DMS 273 (cell line): ENCODE measurements at regions not wholly inside any gene's neighbourhood (a gene's known extent, or its start where the extent isn't known, plus 50 kb on each side); places are given as distances from the start of the nearest gene placed in this dataset.
"Not testable (repeated sequence)": the region's sequence is repeated elsewhere in the genome, so short reads cannot be mapped to it uniquely, and the experiment has no call there.

Experiments
- DNase-seq: peaks from one replicate; lab custom pipeline; 2025; ENCODE audit not compliant: unreplicated experiment; lab: John Stamatoyannopoulos, UW

GRCh38 chr10:55943403-55943802 lies 417.7 kb downstream of the ZWINT start:
- DNase-seq, result no peak

DNA sequence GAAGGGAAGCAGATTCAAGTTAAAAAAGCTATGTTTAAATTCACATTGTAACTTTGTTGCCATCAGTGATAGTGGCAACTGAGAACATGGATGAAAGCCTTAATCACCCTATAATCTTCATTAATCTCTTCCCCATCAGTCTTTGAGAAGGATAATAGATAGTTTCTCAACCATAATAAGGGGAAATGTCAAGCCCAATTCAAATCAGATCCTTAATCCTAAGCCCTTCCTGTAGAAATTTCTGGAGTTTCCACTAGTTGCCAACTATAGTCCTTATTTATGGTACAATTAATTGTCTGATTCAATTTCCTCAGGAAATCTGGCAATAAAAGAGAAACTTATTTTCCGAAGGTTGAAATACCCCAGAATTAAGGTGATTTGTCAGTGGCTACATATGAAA lies 431.8 kb downstream of the ZWINT start:
- DNase-seq, result no peak

GRCh38 chr10:55899472-55900147 lies 461.4 kb downstream of the ZWINT start:
- DNase-seq, result not testable (repeated sequence)

DNA sequence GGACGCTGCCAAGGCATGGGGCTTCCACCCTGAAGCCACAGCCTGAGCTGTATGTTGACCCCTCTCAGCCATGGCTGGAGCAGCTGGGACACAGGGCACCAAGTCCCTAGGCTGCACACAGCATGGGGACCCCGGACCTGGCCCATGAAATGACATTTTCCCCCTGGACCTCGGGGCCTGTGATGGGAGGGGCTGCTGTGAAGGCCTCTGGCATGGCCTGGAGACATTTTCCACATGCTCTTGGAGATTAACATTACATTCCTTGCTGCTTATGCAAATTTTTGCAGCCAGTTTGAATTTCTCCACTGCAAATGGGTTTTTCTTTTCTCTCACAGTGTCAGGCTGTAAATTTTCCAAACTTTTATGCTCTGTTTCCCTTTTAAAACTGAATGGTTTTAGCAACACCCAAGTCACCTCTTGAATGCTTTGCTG lies 463.6 kb downstream of the ZWINT start:
- no peak for DNase-seq

DNA sequence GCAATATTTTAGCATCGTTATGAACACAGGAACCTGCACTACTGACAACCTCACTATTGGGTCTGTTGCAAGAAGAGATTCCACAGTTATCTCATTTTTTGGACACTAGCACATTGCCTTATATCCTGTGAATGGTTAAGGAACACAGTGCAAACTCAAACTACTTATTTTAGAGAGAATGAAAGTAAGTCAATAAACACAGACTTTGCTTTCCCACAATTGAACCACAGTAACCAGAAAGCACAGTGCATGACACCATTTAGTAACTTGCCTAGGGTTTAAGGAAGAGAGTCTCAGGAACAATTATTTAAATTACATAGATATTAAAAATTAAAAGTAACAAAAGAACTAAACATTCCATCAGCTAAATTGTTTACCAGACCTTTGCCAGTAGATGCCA lies 468.8 kb downstream of the ZWINT start:
- DNase-seq, result no peak

DNA sequence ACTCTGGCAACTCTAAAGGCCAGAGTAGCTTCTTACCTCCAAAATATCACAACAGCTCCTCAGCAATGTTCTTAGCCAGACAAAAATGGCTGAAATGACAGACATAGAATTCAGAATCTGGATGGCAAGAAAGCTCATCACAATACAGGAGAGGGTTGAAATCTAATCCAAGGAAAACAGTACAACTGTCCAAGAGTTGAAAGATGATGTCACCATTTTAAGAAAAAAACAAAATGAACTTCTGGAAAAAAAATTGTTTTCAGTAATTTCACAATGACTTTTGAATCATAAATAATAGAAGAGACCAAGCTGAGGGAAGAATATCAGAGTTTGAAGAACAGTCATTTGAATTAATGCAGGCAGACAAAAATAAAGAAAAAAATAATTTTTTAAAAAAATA lies 479.5 kb downstream of the ZWINT start:
- DNase-seq, result no peak

DNA sequence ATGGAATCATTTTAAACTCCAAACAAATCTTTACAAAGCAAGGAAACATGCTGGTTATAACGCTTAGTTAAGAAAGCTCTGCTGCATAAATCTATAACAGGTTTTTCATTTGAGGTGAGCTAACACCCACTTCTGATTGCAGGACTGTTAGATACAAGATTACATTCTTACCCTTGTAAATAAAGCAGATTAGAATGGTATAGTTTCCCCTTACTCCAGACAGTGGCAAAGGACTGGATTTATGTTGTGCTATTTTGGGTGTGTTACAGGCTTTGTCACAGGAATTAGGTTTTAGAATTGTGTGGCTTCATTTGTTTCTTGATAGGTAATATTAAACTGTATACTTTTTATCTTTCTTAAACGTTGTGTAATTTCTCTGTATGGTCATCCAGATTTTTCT lies 487.6 kb downstream of the ZWINT start:
- DNase-seq, result no peak

GRCh38 chr10:55870186-55870585 lies 490.9 kb downstream of the ZWINT start:
- no peak for DNase-seq

DNA sequence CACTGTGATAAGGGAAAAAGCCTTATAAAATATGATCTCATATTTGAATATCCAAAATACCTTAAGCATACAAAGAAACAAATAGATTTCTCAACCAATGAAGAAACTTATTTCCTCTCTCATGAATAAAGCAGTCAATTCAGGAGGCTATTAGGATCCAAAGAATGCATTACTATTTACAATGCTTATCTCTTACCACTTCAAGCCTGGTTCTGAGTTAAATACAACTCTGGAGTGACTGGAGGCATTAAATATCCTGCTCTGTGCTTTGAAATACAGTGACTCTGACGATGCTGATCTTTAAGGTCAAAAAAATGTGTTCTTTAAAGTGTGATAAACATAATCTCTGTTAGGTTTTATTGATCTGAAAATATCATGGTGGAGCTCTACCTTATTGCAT lies 493.2 kb downstream of the ZWINT start:
- no peak for DNase-seq

DNA sequence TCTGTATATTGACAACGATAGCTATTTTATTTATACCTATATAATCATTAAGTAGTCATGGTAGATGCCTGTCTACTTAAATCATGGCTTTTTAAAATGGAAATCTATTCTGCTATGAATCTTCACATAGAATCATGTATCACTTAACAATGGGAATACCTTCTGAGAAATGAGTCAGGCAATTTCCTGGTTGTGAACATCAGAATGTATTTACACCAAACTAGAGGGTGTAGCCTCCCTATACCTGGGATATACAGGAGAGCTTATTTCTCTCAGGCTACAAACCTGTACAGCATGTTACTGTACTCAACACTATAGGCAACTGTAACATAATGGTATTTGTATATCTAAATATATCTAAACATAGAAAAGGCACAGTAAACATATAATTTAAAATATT lies 502.3 kb downstream of the ZWINT start:
- DNase-seq, result no peak

DNA sequence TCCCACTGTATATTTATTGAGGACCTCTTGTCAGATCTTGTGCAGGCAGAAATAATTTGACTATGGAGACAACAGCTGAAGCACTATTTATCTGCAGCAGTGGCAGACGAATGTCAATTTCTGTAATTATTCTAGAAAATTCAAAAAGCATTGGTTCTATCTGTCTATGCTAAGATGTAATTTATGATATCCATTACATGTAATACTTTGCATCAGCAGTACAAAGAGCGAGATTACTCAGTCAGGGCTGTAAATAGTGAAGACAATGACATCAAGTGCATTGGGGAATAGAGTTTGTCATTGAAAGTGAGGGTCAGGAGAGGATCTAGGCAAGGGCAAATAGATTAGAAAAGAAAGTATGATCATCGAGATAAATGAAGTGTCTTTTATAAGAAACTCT lies 508.2 kb downstream of the ZWINT start:
- no peak for DNase-seq

DNA sequence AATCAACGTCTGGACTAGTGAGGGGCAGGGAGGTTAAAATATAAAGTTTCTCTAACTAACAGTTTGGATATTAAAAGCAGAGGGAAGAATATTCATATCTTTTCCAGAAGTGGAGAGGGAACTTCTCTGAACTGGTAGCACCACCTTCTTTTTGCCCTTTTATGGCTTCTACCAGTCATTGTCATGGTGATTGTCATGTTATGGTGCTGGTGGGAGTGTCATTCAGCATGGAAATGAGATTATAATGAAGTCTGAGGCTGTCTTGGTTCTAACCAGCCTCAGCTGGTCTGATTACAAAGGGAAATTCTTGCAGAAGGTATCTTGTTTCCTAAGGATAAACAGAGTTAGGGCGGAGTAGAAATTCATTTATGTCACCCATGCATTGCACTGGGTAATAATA lies 523.8 kb downstream of the ZWINT start:
- no peak for DNase-seq

DNA sequence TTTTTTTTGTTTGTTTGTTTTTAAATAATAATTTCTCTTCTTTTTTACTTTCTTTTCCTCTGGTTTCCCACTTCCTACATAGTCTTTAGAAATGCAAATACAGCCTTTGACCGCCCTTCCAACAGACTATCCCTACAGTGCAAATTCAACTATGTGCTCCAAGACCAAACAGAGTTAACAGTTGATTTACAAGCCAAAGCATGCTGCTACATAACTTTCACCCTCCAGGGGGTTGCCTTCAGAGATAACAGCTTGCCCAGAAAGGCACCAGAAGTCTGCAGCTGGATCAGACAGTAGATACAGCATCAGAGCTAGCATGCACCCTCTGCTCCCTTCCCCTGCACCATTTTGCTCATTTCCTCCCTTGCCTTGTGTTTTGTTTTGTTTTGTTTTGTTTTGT lies 539.0 kb downstream of the ZWINT start:
- no peak for DNase-seq

DNA sequence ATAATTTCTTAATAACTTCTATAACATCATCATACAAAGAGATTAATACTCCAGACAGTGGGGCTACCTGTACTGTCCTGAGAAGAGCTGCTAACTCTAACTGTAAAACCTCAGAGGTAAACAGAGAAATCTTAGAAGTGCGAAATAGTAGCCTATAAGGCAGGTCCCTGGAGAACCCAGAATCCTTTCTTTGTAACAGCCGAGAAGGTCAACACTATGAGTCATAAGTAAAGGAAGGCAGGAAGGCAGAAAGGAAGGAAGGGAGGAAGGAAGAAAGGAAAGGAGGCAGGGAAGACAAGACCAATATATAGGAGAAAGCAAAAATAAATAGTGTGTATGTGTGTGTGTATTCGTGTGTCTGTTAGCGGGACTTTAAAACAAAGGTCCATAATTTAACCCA lies 540.6 kb downstream of the ZWINT start:
- DNase-seq, result no peak

GRCh38 chr10:55820071-55820470 lies 541.0 kb downstream of the ZWINT start:
- DNase-seq, result no peak

GRCh38 chr10:55813451-55814170 lies 547.4 kb downstream of the ZWINT start:
- DNase-seq, result no peak

DNA sequence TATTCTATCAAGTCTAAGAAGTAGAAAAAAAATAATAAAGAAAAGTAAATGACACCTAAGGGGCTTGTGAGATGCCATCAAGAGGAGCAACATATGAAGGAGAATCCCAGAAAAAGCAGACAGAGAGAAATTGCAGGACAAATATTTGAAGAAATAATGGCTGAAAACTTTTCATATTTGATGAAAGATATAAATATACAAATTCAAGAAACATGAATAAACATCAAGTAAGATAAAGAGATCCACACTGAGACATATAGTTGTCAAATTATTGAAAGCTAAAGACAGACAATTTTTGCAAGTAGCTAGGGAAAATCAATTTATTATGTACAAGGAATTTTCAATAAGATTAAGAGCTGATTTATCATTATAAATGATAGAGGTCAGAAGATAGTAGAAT lies 558.0 kb downstream of the ZWINT start:
- DNase-seq, result no peak

DNA sequence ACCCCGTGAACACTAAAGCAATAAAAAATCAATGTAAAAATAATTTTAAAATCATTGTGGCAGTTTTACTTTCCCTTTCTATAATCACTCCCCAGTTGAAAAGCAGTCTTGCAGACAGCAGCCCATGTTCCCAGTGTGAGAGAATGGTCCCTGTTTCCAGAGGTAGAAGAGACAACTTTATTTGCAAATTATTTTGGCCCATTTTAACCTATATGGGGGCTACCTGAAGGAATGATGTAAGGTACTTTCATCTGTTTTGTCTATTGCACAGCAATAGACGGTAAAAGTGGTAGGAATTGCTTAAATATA lies 559.8 kb downstream of the ZWINT start:
- DNase-seq, result no peak

DNA sequence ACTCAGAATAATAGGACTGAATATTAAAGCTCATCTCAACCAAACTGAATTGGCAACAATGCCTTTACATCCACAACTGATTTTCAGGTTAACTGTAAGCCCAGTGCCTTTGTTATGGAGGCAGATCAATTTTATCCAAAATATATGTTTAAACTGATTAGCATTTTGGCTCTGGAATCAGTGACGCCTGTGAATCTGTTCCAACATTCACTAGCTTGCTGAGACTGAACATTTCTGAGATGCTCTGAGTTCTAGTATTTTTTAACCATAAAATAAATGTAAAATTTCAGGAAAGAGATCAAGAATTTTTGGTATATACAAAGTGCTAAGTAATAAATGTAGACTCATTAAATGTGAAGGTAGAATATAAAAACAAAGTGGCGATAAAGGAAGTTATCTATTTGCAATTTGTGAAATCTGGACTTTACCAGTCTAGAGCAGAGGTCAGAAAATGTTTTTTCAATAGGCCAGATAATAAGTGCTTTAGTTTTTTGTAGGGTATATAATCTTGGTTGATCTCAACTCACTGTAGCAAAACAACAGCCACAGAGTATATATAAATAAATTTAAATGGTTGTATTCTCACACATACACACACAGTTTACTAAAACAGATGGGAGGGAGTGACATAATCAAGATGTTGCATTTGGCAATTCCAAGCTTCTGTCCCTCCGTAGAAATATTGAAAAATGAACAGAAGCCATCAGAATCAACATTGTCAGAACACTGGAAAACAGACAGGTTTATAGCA lies 560.3 kb downstream of the ZWINT start:
- no peak for DNase-seq

- DNase-seq, result no peak
Observed at GRCh38 chr10:55793024-55793423, 568.0 kb downstream of the ZWINT start.

GRCh38 chr10:55790276-55790675 lies 570.8 kb downstream of the ZWINT start:
- DNase-seq, result not testable (repeated sequence)

DNA sequence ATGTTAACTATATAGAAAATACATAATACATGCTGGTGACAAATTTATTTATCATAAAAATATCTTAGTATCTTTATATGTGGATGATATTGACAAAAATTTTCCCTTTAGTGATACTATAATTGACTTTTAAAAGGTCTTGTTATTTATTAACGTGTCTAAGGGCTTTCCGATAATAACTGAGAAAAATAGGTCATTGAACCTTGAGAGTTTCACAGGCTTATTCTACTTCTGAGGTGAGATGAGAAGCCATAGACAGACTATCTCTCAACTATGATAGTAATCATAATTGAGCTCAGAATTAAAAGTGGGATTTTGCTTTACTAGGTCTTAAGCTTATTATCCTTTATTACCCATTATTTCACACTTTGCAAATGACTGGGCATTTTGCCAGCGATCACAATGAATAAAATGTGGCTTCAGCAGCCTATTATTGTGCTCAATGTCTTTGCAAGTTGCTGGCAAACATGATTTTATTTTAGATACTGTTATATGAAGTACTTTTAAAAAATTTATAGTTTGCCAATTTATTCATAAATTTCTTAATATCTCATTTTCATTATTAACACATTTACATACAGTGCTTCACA lies 574.5 kb downstream of the ZWINT start:
- no peak for DNase-seq
